ENCODE measurements at regions not wholly inside any gene's neighbourhood (a gene's known extent, or its start where the extent isn't known, plus 50 kb on each side); places are given as distances from the start of the nearest gene placed in this dataset.
A peak's percentile ranks its signal among the peaks of the same experiment; 100 is the strongest.

- DNase-seq, result no peak
Measured at GRCh38 chr6:56863366-56863765, 91.5 kb upstream of the BEND6 start.

DNA sequence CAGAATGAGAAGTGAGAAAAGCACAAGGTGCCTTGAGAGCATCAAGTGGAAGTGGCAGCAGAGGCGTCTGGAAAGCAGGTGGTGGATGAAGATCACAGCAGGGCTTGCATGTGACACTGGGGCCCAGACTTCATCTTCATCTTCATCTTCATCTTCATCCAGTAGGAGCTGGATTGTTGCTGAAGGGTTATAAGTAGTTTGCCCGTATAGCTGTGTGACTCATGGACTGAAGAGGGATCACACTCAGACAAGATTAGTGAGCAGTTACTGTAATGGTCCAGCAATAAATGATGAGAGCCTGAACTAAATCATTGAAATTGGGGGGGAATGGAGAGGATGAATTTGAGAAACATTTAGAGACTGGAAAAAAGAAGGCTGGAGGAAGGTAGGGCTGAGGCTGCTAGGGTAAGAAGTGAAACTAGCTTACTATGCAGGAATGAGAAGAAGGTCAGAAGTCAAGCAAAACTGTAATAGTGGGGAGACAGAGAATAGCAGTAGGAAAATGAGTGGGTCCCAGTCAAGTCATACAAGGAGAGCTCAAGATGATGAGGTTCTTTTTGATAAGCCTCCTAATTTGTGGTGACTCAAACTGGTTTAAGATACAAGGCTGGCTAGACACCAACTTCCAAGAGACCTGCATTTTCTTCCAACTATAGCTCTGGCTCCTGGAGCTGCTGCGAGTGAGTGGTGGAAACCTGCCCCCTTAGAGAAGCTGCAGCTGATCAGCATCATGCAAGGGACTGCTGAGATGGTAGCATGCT, 92.3 kb upstream of the BEND6 start:
- no peak for DNase-seq

GRCh38 chr6:56860475-56860874, 94.4 kb upstream of the BEND6 start:
- DNase-seq, result no peak

GRCh38 chr6:56856036-56856580, 98.8 kb upstream of the BEND6 start:
- DNase-seq, result no peak

DNA sequence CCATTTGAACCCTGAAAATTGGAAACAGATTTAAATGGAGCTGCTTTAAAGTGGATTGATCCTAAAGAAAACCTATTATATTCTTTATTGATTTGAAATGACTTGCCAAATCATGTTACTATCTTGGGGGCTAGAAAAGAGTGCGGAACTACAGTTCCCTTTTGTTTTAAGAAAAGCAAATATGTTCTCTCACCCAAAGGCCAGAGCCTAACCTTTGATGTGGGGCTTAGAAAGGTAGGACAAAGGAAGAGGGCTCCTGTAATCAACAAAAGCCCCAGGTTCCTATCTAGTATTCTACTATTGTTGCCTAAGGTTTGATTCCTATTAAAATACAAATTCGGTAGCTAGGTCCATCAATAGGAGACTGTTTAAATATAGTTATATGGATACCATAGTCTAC, 100.8 kb upstream of the BEND6 start:
- DNase-seq, result no peak

DNA sequence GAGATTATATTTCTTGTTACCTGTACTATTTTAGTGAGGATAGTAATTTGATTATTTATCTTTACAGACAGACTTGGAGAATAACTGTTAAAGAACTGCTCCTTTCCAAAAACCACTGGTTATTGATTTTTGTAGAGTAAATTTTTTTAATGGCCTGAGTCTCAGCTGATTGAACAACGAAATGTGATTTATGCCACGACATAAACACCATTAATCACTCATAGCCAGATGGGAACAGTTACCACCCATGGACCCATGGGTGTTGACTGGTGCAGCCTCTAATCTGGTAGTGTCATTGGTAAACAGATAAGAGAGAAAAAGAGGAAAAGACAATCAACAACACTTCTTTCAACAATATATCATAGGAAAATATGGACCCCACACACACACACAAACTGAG, 101.4 kb upstream of the BEND6 start:
- DNase-seq, result no peak

DNA sequence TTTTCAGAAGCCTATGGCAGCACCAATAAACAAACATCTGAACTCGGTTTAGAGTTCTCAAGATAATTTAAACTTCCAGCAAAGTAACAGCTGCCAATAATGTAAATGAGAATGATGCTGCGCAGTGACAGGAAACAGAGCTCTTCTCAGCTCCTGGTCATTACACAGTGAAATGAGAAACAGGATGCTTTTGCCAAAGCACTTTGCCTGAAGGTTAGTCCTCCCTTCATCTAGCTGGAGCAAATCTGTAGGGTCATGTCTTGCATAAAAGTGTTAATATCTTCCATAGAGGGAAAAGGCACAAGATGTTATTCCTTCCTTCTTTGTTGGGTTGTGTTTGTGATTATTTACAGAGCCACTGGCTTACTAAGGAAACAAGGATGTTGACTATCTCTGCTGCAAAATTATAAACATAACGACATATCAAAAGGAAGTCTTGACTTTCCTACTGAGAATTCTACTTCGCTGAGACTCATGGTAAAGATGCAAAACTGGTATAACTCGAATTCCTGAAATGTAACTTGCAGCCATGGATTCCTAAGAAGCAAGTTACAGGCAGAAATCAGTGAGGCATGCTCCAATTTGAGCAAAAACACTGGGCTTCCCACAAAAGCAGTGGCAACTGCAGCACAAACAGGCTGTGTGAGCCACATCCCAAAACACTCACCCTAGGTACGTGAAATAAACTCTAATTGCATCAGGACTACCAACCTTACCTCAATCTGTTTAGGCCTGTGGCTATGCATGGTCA, 102.5 kb upstream of the BEND6 start:
- DNase-seq, result no peak

DNA sequence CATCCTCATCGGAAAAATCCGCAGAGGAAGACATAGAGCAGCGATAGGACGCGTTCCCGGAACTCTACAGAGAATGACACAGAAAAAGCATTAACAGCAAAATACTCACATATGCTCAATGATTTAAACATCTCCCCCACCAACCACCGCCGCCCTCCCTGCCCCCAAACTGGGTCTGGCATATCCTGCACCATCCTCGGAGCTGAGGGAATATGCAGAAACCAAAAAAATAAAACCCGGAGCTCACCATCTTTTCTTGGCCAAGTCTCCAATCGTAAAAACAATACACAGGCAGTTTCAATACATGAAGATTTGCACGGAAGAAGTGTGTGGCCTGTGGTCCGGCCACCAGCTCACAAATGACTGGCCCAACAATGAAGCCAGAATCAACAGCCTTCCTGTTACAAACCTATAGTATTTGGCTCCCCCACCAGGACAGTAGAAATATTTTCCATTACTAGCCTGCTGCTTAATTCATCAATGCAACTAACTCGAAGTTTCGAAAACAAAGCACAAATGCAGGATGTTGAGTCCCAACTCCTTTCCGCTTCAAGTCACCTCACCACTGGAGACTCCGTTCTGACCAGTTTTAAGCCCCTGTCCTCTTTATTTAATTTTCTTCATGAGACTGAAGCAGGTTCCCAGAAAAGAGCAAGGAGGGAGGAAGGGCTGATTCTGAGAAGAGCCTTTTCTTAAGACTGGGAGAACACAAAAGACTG, 103.2 kb upstream of the BEND6 start:
- peak; percentile 41 for DNase-seq

GRCh38 chr6:56851074-56851473, 103.8 kb upstream of the BEND6 start:
- DNase-seq, result no peak

DNA sequence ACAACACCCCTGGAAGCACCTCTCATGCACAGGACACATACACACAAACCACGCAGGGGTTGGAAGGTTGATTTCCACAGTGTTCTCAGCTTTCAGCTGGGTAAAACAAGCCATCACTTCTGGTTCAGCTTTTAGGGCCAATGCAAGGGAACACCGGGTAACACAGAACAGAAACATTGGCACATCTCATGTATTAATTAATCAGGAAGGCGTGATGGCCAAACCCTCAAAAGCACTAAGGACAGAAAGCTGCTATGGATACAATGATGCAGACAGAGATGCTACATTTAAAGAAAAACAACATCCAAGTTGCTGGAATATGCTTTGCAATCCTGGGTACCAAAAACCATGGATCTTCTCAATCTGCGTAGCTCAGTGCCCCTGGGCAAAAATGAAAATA, 104.3 kb upstream of the BEND6 start:
- DNase-seq, result no peak

- no peak for DNase-seq
Measured at GRCh38 chr6:56849896-56850295, 105.0 kb upstream of the BEND6 start.

- DNase-seq, result no peak
Measured at GRCh38 chr6:56848105-56848504, 106.8 kb upstream of the BEND6 start.

GRCh38 chr6:56845032-56845431, 109.9 kb upstream of the BEND6 start:
- no peak for DNase-seq

- DNase-seq, result peak; percentile 59
Measured at GRCh38 chr6:56843476-56844349, 111.2 kb upstream of the BEND6 start.

DNA sequence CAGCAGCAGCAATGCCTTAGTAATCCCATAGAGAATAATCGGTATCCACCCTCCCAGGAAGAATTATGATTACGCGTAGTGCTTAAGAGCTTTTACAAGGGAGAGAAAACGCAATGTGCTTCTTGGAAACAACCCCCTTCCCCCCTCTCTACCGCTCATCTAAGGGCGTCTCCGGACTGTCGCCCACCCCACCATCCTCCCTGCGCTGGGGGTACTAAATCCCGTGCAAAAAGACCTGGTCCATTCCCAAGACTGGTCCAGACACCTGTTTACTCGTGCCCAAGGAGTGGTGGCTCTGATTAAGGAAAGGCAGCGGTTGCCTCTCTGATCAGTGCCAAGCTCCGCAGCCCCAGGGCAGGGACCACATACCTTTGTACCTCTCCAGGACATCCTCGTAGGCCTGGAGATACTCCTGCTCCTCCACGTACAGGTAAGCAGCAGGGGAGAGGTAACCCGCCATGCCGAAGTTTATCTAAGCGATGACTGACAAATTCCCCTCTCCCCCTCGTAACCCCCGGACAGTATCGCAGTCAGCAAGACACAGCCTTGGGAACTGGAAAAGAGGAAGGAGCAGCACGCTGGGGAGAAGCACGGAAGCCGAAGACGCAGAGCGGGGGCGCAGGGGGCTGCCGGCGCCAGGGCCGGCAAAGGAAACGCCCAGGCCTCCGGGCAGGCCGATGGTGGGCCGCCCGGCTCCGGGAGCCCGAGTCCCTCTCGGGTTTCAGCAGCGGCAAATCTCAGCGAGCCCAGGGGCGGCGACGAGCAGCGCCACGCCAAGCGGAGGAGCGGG, 112.0 kb upstream of the BEND6 start:
- DNase-seq, result no peak

GRCh38 chr6:56841751-56842150, 113.2 kb upstream of the BEND6 start:
- DNase-seq, result no peak

- DNase-seq, result no peak
Measured at GRCh38 chr6:56841381-56841749, 113.5 kb upstream of the BEND6 start.

DNA sequence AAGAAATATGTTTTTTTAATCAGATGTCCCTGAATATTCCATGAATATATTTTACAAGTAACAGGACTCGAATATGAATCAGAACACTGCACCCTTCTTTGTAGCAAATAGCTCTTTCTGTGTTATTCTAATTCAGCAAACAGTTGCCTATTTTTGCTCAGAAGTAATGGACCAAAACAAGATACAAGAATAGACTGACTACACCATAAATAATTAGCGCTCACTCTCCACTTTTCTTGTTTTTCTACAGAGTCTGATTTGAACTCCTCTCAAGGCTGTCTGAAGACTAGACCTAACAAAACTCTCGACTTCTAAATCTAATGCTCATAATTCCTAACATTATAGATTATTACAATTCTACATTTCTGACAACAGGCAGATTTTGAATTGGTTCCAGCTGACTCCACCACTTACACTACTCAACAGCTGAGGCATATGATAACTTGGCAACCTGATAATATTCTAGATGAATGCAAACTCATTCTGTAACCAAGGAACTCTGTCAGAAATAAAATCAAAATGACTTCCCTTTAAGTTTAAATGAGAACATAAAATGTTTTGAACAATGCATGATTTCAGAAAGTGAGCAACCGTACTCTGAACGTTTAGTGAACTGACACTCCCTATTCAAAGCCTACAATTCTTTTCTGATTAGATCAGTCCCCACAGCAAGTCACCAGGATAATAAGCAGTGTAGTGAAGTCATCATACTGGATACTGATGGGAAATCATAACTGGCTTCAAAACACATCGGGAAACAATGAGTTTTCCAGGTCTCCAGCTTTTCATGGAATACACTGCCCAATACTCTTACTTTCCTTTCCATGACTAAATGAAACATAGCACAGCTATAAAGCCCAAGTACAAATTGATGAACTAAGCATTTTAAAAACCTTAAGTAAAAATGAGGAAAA, 114.2 kb upstream of the BEND6 start:
- DNase-seq, result no peak

- DNase-seq, result no peak
Measured at GRCh38 chr6:56839533-56840183, 115.2 kb upstream of the BEND6 start.

GRCh38 chr6:56838965-56839364, 115.9 kb upstream of the BEND6 start:
- no peak for DNase-seq
